Activated CD8-positive, alpha-beta memory T cell treated with anti-CD3 and anti-CD28 coated beads, Interleukin-2, amount 50 U/mL, for 1 hour (primary cell): ENCODE measurements at regions not wholly inside any gene's neighbourhood (a gene's known extent, or its start where the extent isn't known, plus 50 kb on each side); places are given as distances from the start of the nearest gene placed in this dataset.
"Not testable (repeated sequence)": the region's sequence is repeated elsewhere in the genome, so short reads cannot be mapped to it uniquely, and the experiment has no call there.

Experiments used
- DNase-seq: peaks from one replicate; pipeline ENCODE4 v3.0.0-alpha.2; 2020; ENCODE audit errors: extremely low read depth

DNA sequence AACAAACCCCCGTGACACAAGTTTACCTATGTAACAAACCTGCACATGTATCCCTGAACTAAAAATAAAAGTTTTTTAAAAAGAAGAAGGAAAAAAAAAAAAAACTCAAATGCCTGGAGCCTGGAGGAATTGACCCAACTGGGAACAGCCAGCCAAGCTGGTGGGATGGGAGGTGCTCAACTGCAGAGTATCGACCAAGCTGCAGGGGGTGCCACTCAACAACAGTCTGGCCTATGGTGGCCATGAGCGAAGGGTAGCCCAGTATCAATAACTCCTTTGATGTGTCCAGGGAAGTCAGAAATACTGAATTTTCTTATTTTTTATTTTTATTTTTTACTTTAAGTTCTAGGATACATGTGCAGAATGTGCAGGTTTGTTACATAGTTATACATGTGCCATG, 310.3 kb upstream of the DLGAP1 start:
- DNase-seq: no peak

DNA sequence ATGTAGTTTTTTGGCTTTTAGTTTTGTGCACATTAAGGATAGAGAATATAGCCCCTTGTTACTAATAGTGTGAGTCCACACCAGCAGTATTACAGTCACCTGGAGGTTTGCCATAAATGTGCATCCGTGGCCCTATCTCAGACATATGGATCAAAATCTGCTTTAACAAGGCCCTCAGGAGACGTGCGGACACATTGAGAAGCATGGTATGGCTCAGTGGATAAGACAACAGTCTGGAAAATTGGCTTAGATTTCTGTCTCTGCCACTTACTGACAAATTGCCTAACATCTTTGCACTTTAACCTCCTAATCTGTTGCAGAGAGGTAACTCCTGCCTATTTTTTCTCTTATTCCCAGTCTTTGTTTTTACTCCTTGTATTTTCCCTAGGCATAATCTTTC, 307.2 kb upstream of the DLGAP1 start:
- DNase-seq: no peak

- DNase-seq: no peak
Measured at GRCh38 chr18:4758980-4759379, 303.9 kb upstream of the DLGAP1 start.

DNA sequence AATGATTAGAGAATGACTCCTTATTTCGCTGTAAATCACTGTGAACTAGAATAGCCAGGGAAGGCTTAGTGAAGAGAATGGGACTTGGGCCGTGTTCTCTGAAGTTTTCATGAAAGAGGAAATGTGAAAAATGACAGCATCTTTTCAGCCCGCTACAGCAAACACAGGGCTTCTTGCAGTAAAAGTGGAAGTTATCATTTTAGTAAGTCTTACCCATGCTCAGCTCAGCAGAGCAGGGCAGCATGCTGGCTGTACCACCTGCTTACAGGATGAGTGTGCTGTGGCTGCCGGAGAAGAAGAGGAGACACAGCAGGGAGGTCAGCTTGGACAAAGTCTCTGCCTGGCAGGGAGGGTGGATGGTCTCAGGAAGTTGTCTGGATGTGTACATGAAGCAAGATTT, 300.7 kb upstream of the DLGAP1 start:
- no peak for DNase-seq

DNA sequence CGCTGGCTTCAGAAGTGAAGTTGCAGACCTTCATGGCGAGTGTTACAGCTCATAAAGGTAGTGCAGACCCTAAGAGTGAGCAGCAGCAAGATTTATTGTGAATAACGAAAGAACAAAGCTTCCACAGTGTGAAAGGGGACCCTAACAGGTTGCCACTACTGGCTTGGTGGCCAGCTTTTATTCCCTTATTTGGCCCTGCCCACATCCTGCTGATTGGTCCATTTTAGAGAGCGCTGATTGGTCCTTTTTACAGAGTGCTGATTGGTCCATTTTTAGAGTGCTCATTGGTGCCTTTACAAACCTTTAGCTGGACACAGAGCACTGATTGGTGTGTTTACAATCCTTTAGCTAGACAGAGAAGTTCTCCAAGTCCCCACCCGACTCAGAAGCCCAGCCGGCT, 298.0 kb upstream of the DLGAP1 start:
- DNase-seq: not testable (repeated sequence)

GRCh38 chr18:4751523-4751922, 296.4 kb upstream of the DLGAP1 start:
- DNase-seq: no peak

GRCh38 chr18:4750393-4751346, 295.6 kb upstream of the DLGAP1 start:
- DNase-seq: no peak

DNA sequence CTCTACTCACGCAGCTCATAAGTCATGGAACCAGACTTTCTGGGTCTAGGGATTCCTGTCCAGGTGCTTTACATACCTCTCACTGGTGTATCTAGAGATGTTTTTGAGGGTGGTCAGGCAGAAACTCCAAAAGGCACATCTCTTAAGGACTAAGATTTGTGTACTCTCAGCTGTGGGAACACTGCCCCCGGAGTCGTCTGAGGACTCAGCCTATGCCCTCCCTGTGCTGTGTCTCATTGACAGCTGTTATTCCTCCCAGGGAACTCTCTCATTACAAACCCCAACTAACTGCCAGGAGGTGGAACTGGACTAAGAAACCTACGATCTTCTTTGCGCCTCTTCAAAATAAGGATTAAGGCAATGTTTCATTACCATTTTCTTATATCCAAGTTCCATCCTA, 293.9 kb upstream of the DLGAP1 start:
- DNase-seq: no peak

- DNase-seq: no peak
Measured at GRCh38 chr18:4734903-4735302, 279.8 kb upstream of the DLGAP1 start.

DNA sequence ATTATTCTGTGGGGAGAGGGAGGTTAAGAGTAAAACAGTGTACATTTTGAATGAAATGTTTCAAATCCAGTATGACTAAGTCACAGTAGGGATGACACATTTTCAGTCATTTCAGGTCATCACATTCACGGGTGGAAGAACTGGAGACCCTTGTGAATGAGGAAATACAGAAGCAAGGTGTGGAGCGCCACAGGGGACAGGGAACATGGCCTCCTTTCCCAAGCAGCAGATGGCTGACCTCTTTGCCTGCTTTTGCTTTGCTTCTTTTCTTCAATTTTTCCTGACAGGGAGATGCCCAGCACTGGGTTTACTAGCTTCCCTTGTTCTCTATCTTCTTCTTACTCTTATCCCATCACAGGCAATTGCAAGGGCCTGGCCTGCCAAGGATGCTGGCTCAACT, 278.9 kb upstream of the DLGAP1 start:
- DNase-seq: no peak

DNA sequence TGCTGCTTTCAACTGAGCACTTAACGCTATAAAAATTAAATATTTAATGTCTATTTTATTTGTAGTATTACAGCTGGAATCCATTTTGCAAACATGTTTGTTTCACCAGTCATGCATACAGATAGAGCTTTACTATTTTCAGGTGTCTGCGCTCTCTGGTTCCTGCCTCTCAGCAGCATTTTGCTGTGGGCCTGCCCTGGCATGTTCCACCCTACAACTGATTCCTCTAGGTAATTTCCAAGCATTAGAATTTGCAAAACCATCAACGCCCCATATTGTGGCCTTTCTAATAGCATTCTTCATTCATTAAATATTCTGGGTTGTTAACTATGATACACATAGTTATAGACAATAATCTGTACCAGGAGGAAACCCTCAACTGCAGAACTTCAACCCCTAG, 266.4 kb upstream of the DLGAP1 start:
- no peak for DNase-seq

GRCh38 chr18:4720518-4720917, 265.4 kb upstream of the DLGAP1 start:
- no peak for DNase-seq

DNA sequence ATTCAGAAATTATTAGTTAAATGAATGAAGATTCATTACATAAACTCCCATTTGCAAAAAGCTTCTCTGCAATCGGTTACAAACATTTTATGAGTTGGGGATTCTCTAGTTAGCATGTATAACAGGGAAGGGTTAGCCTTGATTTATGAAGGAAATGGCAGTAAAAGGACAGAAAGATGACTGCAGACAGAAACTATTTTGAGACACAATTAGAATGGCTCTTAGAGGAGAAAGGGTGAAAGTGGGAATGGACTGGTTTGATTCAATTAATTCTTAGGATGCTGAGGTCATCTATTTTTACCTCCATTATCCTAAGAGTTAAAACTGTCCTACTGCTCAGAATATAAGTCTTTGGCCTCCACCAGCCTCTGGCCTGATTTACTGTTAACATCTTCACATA, 250.8 kb upstream of the DLGAP1 start:
- DNase-seq: no peak

DNA sequence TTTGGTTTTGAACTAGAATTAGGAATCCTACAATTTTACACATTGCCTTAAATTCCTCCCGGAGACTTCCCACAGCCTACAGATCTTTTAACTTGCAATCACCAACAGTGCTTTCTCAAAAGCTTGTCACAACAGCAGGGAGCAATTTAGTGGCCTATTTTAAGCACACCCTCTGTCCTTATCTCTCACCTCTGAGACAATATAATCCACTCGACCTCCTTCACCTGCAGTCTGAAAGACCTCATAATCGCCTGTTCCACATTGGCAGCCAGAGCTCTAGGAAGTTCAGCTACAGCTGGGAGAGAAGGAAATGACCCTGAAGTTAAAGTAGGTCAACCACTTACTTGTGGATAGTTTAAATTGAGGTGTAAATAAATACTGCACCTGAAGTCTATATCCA, 249.7 kb upstream of the DLGAP1 start:
- no peak for DNase-seq

GRCh38 chr18:4691836-4692235, 236.7 kb upstream of the DLGAP1 start:
- no peak for DNase-seq

DNA sequence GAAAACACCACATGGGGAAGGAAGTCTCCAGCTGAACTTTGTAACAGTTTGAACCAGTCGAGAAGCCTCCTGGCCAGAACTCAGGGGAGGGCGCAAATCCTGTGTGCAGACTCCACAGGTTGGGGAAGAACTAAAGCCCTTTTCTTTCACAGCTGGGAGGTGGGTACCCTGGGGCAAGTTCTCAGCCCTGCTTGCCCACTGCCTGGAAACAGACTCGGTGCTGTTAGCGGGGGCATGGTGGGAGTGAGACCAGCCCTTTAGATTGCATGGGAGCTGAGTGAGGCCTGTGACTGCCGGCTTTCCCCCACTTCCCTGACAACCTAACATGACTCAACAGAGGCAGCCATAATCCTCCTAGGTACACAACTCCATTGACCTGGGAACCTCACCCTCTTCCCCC, 223.6 kb upstream of the DLGAP1 start:
- DNase-seq: not testable (repeated sequence)

DNA sequence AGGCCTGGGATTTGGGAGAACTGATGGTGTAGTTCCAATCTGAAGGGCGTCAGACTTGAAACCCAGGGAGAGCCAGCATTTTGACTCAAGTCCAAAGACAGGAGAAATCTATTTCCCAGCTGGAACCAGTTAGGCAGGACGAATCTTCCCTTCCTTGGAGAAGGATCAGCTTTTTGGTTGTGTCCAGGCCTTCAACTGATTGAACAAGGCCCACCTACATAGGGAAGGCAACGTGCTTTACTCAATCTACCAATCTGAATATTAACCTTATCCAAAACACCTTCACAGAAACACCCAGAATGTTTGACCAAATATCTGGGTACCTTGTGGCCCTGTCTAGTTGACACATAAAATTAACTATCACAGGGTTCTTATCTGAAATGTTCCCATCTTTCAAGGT, 221.9 kb upstream of the DLGAP1 start:
- no peak for DNase-seq

- DNase-seq: no peak
Measured at GRCh38 chr18:4672162-4672561, 217.1 kb upstream of the DLGAP1 start.

DNA sequence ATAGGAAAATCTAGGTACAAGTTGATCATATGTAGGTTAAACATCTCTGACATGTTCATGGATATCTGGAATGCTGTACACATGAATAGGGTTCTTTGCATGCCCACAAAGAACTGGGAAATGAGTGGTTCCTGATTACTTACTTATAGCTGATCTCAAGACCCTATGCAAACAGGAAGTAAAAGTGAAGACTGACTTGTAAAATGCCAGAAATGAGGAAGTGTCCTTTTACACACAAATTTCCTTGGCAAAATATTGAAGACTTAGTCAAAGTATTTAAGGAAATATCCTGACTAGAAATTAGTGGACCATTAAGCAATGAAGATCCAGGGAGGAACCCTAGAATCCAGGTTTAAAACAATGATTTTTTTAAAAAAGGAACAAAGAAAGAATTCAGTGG, 203.7 kb upstream of the DLGAP1 start:
- DNase-seq: no peak

- DNase-seq: no peak
Measured at GRCh38 chr18:4653418-4653817, 198.3 kb upstream of the DLGAP1 start.

GRCh38 chr18:4641771-4642368, 186.8 kb upstream of the DLGAP1 start:
- no peak for DNase-seq

GRCh38 chr18:4640349-4641012, 185.4 kb upstream of the DLGAP1 start:
- no peak for DNase-seq
